ENCODE measurements at regions not wholly inside any gene's neighbourhood (a gene's known extent, or its start where the extent isn't known, plus 50 kb on each side); places are given as distances from the start of the nearest gene placed in this dataset.
"Not testable (repeated sequence)": the region's sequence is repeated elsewhere in the genome, so short reads cannot be mapped to it uniquely, and the experiment has no call there.

GRCh38 chr3:8353364-8353763, 148.3 kb upstream of the LMCD1 start:
- no peak for DNase-seq (ENCODE audit: low read depth in 2 of 2)

GRCh38 chr3:8355346-8355745, 146.3 kb upstream of the LMCD1 start:
- DNase-seq (ENCODE audit: low read depth in 2 of 2) = no peak

DNA sequence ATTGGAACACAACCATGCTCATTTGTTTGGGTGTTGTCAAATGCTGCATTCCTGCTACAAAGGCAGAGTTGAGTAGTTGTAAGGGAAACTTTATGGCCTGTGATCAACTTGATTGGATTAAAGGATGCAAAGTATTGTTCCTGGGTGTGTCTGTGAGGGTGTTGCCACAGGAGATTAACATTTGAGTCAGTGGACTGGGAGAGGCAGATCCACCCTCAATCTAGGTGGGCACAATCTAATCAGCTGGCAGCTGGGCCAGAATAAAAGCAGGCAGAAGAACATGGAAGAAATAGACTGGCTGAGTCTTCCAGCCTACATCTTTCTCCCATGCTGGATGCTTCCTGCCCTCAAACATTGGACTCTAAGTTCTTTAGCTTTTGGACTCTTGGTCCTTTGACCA, 145.6 kb upstream of the LMCD1 start:
- DNase-seq (ENCODE audit: low read depth in 2 of 2) = not testable (repeated sequence)

DNA sequence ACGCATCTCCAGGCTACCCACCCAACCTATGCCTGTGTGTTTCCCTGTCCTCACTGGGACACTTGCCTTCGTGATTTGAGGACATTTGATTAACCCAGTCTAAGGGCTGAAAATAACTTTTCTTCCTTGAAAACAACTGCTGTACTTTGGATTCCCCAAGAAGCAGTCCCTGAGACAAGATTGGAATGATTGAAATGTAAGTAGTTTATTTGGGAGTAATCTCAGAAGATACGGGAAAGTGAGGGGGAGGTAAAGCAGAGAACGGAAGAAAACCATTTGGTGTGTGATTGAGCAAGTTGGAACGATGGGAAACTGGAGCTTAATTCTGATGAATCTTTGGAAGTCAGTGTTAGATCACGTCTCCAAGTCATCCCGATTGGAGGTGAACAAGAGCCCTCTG, 143.8 kb upstream of the LMCD1 start:
- DNase-seq (ENCODE audit: low read depth in 2 of 2) = no peak

DNA sequence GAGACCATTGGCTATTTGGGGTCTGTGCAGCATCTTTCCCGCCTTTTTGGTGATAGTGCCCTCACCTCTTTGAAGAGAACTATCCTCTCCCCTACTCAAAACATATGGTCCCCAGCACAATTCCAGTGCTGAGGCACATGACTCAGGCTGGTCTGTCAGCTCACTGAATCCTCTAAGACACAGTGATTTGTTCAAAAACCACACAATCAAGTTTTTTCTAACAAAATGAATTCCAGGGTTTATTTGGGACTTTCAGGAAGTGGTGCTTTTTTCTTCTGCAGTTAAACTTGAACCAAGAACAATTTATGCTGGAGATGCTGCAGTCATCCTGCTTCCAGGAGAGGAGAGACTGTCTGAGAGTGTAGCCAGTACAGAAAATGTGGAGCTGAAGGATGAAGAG, 142.5 kb upstream of the LMCD1 start:
- no peak for DNase-seq (ENCODE audit: low read depth in 2 of 2)

DNA sequence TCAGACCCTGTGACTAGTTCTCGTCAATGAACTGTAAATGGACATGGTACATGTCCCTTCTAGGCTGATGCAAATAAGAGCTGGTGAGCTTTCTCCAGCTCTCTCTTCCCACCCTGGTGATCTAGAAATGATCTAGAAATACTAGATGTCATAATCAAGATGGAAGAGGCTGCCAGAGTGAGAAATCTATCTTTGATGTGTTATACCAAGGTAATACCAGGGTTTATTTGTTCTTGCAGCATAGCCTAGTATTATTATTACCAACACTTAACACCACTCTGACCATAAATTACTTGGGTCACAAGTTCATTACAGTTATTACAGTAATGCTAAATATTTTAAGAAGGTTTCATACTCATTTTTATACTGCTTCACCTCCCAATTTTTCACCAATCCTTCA, 138.4 kb upstream of the LMCD1 start:
- no peak for DNase-seq (ENCODE audit: low read depth in 2 of 2)

DNA sequence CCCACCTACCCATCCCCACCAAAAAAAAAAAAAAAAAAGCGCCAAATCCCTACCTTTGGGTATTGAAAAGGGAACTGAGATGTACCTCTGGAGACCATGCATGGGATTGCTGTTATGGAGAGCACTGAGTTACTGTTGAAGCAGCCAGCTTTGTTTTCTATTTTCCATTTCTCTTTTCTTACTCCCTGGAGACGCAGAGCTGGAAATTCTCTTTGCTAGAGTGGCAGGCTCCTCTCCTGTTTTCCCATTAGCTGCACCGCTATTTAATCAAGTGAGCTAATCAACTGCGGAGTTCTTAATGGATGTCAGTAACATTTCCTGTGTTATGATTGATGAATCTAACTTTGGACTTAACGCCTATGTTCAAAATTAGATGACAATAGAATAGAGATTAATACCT, 136.1 kb upstream of the LMCD1 start:
- no peak for DNase-seq (ENCODE audit: low read depth in 2 of 2)

DNA sequence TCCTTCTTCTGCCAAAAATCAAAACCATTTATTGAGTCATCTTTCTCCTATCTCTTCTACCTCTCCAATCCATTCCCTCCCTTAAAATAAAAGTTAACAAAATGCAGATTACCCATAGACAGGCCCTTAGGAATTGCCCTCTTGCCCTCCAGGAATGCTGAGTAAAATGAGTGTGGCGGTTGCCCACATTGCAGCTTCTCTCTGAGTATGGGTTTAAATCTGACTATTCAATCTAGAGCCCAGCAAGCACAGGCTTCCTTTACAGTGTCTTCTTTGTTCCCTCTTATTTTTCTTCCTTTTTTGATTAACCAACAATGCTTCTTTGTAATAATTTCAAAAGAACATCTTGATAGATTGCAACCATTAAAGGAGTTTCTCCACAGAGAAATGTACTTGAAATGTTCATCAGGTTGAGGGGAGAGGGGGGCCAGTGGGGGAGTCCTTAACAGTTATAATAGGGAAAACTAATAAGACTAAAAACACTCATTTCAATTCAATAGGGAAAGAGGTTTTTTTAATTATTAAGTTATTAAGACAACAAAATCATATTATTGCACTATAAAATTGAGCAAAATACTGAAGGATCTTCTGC, 135.3 kb upstream of the LMCD1 start:
- no peak for DNase-seq (ENCODE audit: low read depth in 2 of 2)

GRCh38 chr3:8368598-8368997, 133.0 kb upstream of the LMCD1 start:
- DNase-seq (ENCODE audit: low read depth in 2 of 2) = no peak

- DNase-seq (ENCODE audit: low read depth in 2 of 2) = no peak
These were observed 132.0 kb upstream of the LMCD1 start for GRCh38 chr3:8369638-8370037.

DNA sequence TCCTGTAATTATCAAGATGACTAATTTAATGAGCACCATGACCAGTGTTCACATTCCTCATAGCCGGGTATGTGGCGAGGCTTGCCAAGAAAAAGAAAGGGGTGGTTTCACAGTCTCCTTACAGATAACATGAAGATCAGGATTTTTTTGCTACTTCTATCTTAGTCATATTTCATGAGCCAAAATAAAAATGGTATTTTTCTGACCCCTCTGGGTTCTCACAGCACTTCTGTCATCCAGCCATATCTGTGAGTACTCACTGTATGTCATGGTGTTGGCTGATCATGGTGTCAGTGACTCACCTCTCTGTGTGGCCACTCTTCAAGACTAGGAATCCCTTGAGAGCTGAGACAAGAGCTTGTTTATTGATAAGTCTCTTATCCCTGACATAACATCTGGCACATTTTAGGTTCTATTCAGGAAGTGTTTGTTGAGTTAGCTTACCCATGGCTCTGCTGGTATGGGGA, 130.5 kb upstream of the LMCD1 start:
- no peak for DNase-seq (ENCODE audit: low read depth in 2 of 2)

DNA sequence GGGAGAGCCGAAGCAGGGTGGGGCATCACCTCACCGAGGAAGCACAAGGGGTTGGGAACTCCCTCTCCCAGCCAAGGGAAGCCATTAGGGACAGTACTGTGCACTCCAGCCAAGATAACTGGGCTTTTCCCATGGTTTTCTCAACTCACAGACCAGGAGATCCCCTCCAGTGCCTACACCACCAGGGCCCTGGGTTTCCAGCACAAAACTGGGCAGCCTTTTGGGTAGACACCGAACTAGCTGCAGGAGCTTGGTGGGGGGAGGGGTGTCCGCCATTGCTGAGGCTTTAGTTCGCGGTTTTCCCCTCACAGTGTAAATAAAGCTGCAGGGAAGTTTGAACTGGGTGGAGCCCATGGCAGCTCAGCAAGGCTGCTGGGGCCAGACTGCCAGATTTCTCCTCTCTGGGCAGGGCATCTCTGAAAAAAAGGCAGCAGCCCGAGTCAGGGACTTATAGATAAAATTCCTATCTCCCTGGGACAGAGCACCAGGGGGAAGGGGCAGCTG, 129.6 kb upstream of the LMCD1 start:
- no peak for DNase-seq (ENCODE audit: low read depth in 2 of 2)

- no peak for DNase-seq (ENCODE audit: low read depth in 2 of 2)
These were observed 120.5 kb upstream of the LMCD1 start for GRCh38 chr3:8380904-8381704.

DNA sequence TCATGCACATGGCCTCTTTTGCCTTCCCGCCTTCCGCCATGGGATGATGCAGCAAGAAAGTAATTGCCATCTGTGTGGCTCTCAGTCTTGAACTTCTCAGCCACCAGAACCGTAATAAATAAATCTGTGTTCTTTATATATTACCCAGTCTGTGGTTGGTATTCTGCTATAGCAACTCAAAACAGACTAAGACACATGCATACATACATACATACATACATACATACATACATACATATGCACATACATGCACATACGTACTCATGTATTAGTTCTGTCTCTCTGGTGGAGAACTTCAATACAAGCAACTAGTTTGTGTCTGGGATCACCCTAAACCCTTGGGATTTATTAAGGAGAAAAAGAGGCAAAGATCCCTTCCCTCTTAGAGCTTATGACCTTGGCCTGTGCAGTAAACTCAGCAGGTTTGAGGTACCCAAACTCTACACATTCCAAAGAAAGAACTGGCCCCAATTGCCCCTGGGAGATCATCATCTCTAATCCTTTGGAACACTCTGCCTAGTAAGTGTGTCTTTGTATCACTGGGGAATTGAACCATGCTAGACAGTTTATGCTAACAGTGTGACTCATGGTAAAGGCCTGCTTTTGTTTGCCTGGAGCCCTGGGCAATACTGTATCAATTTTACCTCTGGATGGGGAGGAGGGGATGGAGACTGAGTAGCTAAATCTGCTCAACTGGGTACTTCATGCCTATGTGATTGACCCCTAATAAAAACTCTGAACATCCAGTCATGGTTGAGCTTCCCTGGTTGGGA, 115.6 kb upstream of the LMCD1 start:
- no peak for DNase-seq (ENCODE audit: low read depth in 2 of 2)

GRCh38 chr3:8387571-8387970, 114.1 kb upstream of the LMCD1 start:
- DNase-seq (ENCODE audit: low read depth in 2 of 2) = no peak

DNA sequence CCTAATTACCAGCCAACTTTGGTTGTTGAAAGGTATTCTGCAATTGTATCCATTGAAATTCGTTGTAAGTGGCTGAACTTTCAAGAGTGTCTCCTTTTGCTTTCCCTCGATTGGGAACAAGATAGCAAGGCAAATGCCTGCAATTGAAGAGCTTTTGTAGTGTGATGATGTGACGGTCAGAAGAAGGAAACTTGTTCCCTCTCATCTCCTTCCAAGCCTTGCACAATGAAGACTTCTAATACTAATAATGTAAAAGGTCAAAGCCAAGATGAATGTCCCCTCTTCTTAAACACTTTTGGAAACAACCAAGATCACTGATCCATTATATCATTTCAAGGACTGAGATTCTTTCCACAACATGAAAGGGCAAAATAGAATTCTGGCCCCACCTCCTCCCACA, 101.9 kb upstream of the LMCD1 start:
- DNase-seq (ENCODE audit: low read depth in 2 of 2) = no peak

DNA sequence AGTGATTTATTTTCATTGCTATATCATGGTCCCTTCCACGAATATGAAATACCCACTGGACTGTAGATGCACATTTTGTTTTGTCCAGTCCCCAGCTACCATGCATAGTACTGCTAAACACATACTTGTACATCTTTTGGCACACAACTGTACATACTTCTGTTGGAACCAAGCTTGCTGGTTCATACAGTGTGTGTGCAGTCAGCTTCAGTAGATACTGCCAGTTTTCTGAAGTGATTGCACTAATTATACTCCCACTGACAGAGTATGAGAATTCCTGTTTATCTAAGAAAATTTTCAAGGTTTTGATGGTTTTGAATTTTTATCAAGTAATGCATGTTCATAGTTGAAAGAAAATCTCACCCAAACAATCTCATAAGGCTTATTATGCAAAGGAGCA, 100.7 kb upstream of the LMCD1 start:
- no peak for DNase-seq (ENCODE audit: low read depth in 2 of 2)

DNA sequence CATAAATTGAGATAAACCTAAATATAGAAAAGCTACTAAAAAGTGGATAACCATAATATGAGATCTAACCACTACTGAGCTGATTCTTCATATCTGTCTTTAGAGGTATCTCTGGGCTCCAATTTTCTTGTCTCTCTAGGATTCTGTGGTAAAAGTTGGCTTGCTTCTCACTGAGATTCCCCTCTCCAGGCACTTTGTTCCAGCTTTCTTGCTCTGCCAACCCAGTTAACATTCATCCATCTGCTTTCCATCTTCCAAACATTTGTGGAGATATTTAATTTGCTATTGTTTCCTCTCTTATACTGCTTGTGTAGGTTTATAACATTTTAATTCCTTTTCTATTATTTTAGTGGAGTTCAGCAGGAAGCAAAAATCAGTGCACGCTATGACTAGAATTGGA, 97.6 kb upstream of the LMCD1 start:
- DNase-seq (ENCODE audit: low read depth in 2 of 2) = no peak

DNA sequence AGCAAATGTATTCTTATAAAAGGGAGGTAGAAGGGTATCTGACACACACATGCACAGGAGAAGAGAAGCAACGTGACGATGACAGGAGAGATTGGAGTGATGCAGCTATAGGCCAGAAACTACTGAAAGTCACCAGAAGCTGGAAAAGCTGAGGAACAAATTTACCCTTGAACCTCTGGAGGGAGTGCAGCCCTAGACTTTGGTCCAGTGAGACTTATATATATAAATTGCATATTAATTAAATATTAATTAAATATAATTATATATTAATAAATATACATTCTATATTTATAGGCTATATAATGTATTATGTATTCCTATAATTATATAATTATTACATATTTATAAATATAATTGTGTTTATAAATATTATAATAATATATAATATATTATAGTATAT, 96.5 kb upstream of the LMCD1 start:
- no peak for DNase-seq (ENCODE audit: low read depth in 2 of 2)

GRCh38 chr3:8406479-8406878, 95.1 kb upstream of the LMCD1 start:
- no peak for DNase-seq (ENCODE audit: low read depth in 2 of 2)

GRCh38 chr3:8413337-8413926, 88.2 kb upstream of the LMCD1 start:
- no peak for DNase-seq (ENCODE audit: low read depth in 2 of 2)

- DNase-seq (ENCODE audit: low read depth in 2 of 2) = no peak
These were observed 84.7 kb upstream of the LMCD1 start for GRCh38 chr3:8416965-8417364.
